H1 (cell line): ENCODE measurements at regions not wholly inside any gene's neighbourhood (a gene's known extent, or its start where the extent isn't known, plus 50 kb on each side); places are given as distances from the start of the nearest gene placed in this dataset.

Source experiments
- CTCF ChIA-PET: fragments of 300-600 bp; sonication (Branson Sonifier 250); formaldehyde crosslinking; loops from one replicate; lab custom pipeline; 2021; ENCODE audit not compliant: partially characterized antibody; lab: Charles Lee
- POLR2A ChIA-PET: fragments of 300-600 bp; sonication (Branson Sonifier 250); formaldehyde crosslinking; loops from one replicate; lab custom pipeline; 2021; ENCODE audit warnings: inconsistent platforms; ENCODE audit not compliant: partially characterized antibody; lab: Charles Lee
- DNase-seq, 2 experiments: peaks; one replicate each; pipeline versions ENCODE4 v3.0.0 to v3.0.0-alpha.2; 2010 to 2022; ENCODE audit warnings: low spot score in 2 of 2, low read depth in 1 of 2, mixed read lengths in 1 of 2
- FAIRE-seq: peaks from 2 replicates; lab custom pipeline; 2011; peaks lifted over from hg19 to GRCh38; lab: Jason Lieb, UNC
- H2AFZ ChIP-seq: 2 replicates; pipeline ENCODE4 v1.8.1; 2012; ENCODE audit warnings: low read length, inconsistent platforms
- H2AK5ac ChIP-seq: 2 replicates; pipeline ENCODE4 v1.6.1; 2013; ENCODE audit warnings: low read depth, low read length
- H2BK120ac ChIP-seq: replicated peaks from 2 replicates; pipeline ENCODE3; 2013; ENCODE audit warnings: low read depth, low read length, inconsistent platforms
- H2BK12ac ChIP-seq: 2 replicates; pipeline ENCODE4 v1.6.1; 2013; ENCODE audit warnings: low read depth, low read length
- H2BK15ac ChIP-seq: 2 replicates; pipeline ENCODE4 v1.6.1; 2013; ENCODE audit warnings: low read length
- H2BK20ac ChIP-seq: 2 replicates; pipeline ENCODE4 v1.6.1; 2013; ENCODE audit warnings: low read length
- H2BK5ac ChIP-seq: 2 replicates; pipeline ENCODE4 v1.6.1; 2013; ENCODE audit warnings: low read depth, low read length
- H3K14ac ChIP-seq: 2 replicates; pipeline ENCODE4 v1.6.1; 2013; ENCODE audit warnings: inconsistent platforms; ENCODE audit not compliant: insufficient read length
- H3K18ac ChIP-seq: 2 replicates; pipeline ENCODE4 v1.6.1; 2013; ENCODE audit warnings: low read length; ENCODE audit errors: extremely low read depth
- H3K23ac ChIP-seq: 2 replicates; pipeline ENCODE4 v1.6.1; 2013; ENCODE audit warnings: inconsistent platforms; ENCODE audit not compliant: insufficient read length
- H3K23me2 ChIP-seq: 2 replicates; pipeline ENCODE4 v1.6.1; 2013; ENCODE audit warnings: low read depth, low read length
- H3K27ac ChIP-seq: 2 replicates; pipeline ENCODE4 v1.6.1; 2011; ENCODE audit warnings: low read depth, low read length, inconsistent platforms
- H3K27me3 ChIP-seq, 4 experiments: replicated peaks in 1 of 4; 1 replicate in 1 of 4; 2 replicates in 3 of 4; pipeline versions ENCODE4 v1.6.1 to v1.8.1; 2011 to 2013; ENCODE audit warnings: low read length in 3 of 4, mild to moderate bottlenecking in 3 of 4, inconsistent platforms in 2 of 4, mixed read lengths in 2 of 4, moderate library complexity in 1 of 4; ENCODE audit not compliant: control insufficient read depth in 3 of 4, insufficient read depth in 3 of 4; ENCODE audit errors: extremely low read depth in 1 of 4
- H3K36me3 ChIP-seq, 4 experiments: 2 replicates each; pipeline versions ENCODE4 v1.6.1 to v1.8.1; 2011 to 2013; ENCODE audit warnings: mild to moderate bottlenecking in 4 of 4, low read length in 3 of 4, moderate library complexity in 2 of 4, control low read depth in 1 of 4, inconsistent platforms in 1 of 4; ENCODE audit not compliant: insufficient read depth in 4 of 4, control insufficient read depth in 2 of 4
- H3K4ac ChIP-seq: replicated peaks from 2 replicates; pipeline ENCODE3; 2013; ENCODE audit warnings: low read length, low read depth, mixed read lengths, inconsistent platforms; ENCODE audit not compliant: insufficient read length
- H3K4me1 ChIP-seq, 4 experiments: replicated peaks in 1 of 4; 1 replicate in 1 of 4; 2 replicates in 3 of 4; pipeline versions ENCODE4 v1.6.1 to v1.8.1; 2011 to 2013; ENCODE audit warnings: low read length in 3 of 4, inconsistent platforms in 2 of 4, mixed read lengths in 1 of 4; ENCODE audit not compliant: insufficient read depth in 4 of 4, control insufficient read depth in 3 of 4
- H3K4me2 ChIP-seq, 2 experiments: 2 replicates each; pipeline versions ENCODE4 v1.6.1 to v1.8.1; 2011 to 2013; ENCODE audit warnings: low read depth in 2 of 2, low read length in 2 of 2, control low read depth in 1 of 2, inconsistent platforms in 1 of 2, mild to moderate bottlenecking in 1 of 2; ENCODE audit not compliant: insufficient read depth in 1 of 2
- H3K4me3 ChIP-seq, 4 experiments: fragments of 200-600, 300-600 bp in 1 of 4; sonication (generic), shearing (Covaris generic), sonication (Bioruptor Twin) in 1 of 4; 2 replicates each; pipeline versions ENCODE4 v1.5.1 to v1.8.1; 2011 to 2016; ENCODE audit warnings: low read length in 4 of 4, low read depth in 3 of 4, control low read depth in 2 of 4, inconsistent platforms in 2 of 4, mild to moderate bottlenecking in 2 of 4, mixed read lengths in 1 of 4, moderate library complexity in 1 of 4; ENCODE audit not compliant: insufficient read depth in 2 of 4; ENCODE audit errors: extremely low read depth in 1 of 4
- H3K56ac ChIP-seq: replicated peaks from 2 replicates; pipeline ENCODE3; 2013; ENCODE audit warnings: low read depth, mild to moderate bottlenecking, mixed read lengths, low read length, inconsistent platforms; ENCODE audit not compliant: insufficient read length
- H3K79me1 ChIP-seq: 2 replicates; pipeline ENCODE4 v1.6.1; 2013; ENCODE audit warnings: low read depth, low read length, control low read depth
- H3K79me2 ChIP-seq, 2 experiments: 2 replicates each; pipeline versions ENCODE4 v1.6.1 to v1.8.1; 2012 to 2013; ENCODE audit warnings: low read length in 2 of 2, mild to moderate bottlenecking in 2 of 2, inconsistent platforms in 1 of 2; ENCODE audit not compliant: insufficient read depth in 2 of 2, control insufficient read depth in 1 of 2
- H3K9ac ChIP-seq, 4 experiments: replicated peaks in 1 of 4; 1 replicate in 1 of 4; 2 replicates in 3 of 4; pipeline versions ENCODE4 v1.6.1 to v1.8.1; 2011 to 2013; ENCODE audit warnings: low read depth in 3 of 4, low read length in 3 of 4, control low read depth in 2 of 4, mild to moderate bottlenecking in 2 of 4, moderate library complexity in 2 of 4, inconsistent platforms in 1 of 4; ENCODE audit errors: extremely low read depth in 1 of 4
- H3K9me3 ChIP-seq, 2 experiments: 2 replicates each; pipeline versions ENCODE4 v1.6.1 to v1.8.1; 2012 to 2013; ENCODE audit warnings: mild to moderate bottlenecking in 2 of 2, moderate library complexity in 2 of 2, control low read depth in 1 of 2, inconsistent platforms in 1 of 2, low read depth in 1 of 2, low read length in 1 of 2, mixed read lengths in 1 of 2; ENCODE audit not compliant: insufficient read depth in 2 of 2
- H4K20me1 ChIP-seq, 2 experiments: replicated peaks in 1 of 2; 2 replicates each; pipeline versions ENCODE3 to v1.8.1; 2011 to 2013; ENCODE audit warnings: inconsistent platforms in 2 of 2, low read length in 2 of 2, mild to moderate bottlenecking in 1 of 2; ENCODE audit not compliant: insufficient read depth in 2 of 2, control insufficient read depth in 1 of 2
- H4K5ac ChIP-seq: 2 replicates; pipeline ENCODE4 v1.6.1; 2013; ENCODE audit warnings: low read length, low read depth, mixed read lengths, inconsistent platforms; ENCODE audit not compliant: insufficient read length
- H4K8ac ChIP-seq: 2 replicates; pipeline ENCODE4 v1.8.0; 2013; ENCODE audit warnings: mild to moderate bottlenecking, moderate library complexity, low read length, inconsistent platforms; ENCODE audit not compliant: insufficient read depth; ENCODE audit errors: extremely low read depth
- H4K91ac ChIP-seq: replicated peaks from 2 replicates; pipeline ENCODE3; 2013; ENCODE audit warnings: low read length, mixed read lengths, inconsistent platforms; ENCODE audit not compliant: insufficient read length
- ATF3 ChIP-seq: IDR thresholded peaks from 2 replicates; pipeline ENCODE4 v1.6.1; 2011; ENCODE audit warnings: low read depth, mild to moderate bottlenecking, low read length; ENCODE audit not compliant: insufficient read depth
- BACH1 ChIP-seq: IDR thresholded peaks from 2 replicates; pipeline ENCODE4 v1.6.1; 2012; ENCODE audit warnings: low read length, improper control_type of control experiment
- BRCA1 ChIP-seq: IDR thresholded peaks from 2 replicates; pipeline ENCODE4 v1.6.1; 2012; ENCODE audit warnings: low read depth, low read length, improper control_type of control experiment
- CREB1 ChIP-seq: IDR thresholded peaks from 2 replicates; pipeline ENCODE4 v1.6.1; 2012; ENCODE audit warnings: inconsistent platforms
- EZH2 ChIP-seq: fragments of 200-600 bp; sonication (generic); IDR thresholded peaks from 2 replicates; pipeline ENCODE4 v1.7.1; 2012; ENCODE audit warnings: low read depth, mild to moderate bottlenecking, moderate library complexity, low read length, inconsistent platforms; ENCODE audit not compliant: severe bottlenecking
- JUND ChIP-seq: IDR thresholded peaks from 2 replicates; pipeline ENCODE4 v1.6.1; 2011; ENCODE audit warnings: mild to moderate bottlenecking, improper control_type of control experiment, low read length
- KDM1A ChIP-seq: fragments of 200-600, 300-600 bp; sonication (generic); IDR thresholded peaks from 2 replicates; pipeline ENCODE4 v1.7.1; 2016; ENCODE audit warnings: mild to moderate bottlenecking, low read length, borderline replicate concordance
- PHF8 ChIP-seq: fragments of 200-600 bp; sonication (generic); conservative IDR thresholded peaks from 2 replicates; pipeline ENCODE4 v1.7.1; 2012; ENCODE audit warnings: low read depth, mild to moderate bottlenecking, inconsistent platforms, low read length, moderate library complexity
- POLR2AphosphoS5 ChIP-seq: IDR thresholded peaks from 2 replicates; pipeline ENCODE4 v1.6.1; 2011; ENCODE audit warnings: low read depth, low read length
- RXRA ChIP-seq: IDR thresholded peaks from 2 replicates; pipeline ENCODE4 v1.6.1; 2011; ENCODE audit warnings: low read depth, mild to moderate bottlenecking, low read length, moderate library complexity; ENCODE audit not compliant: insufficient read depth
- SAP30 ChIP-seq: fragments of 300-600 bp; sonication (generic); IDR thresholded peaks from 2 replicates; pipeline ENCODE4 v1.7.1; 2012; ENCODE audit warnings: low read length, moderate library complexity, mild to moderate bottlenecking, inconsistent platforms; ENCODE audit not compliant: insufficient read depth, insufficient replicate concordance
- SIRT6 ChIP-seq: IDR thresholded peaks from one replicate; pipeline ENCODE4 v1.7.1; 2012; ENCODE audit warnings: low read length, inconsistent platforms
- SIX5 ChIP-seq: IDR thresholded peaks from 2 replicates; pipeline ENCODE4 v1.6.1; 2011; ENCODE audit warnings: mild to moderate bottlenecking, low read depth, low read length
- SP4 ChIP-seq: IDR thresholded peaks from 2 replicates; pipeline ENCODE4 v1.6.1; 2012; ENCODE audit warnings: low read length, inconsistent platforms
- USF2 ChIP-seq: IDR thresholded peaks from 2 replicates; pipeline ENCODE4 v1.6.1; 2011; ENCODE audit warnings: low read length, improper control_type of control experiment
- WGBS, 2 experiments: shearing (Covaris generic) in 1 of 2; methylation state at CpG; one replicate each; pipeline versions ENCODE4 v1.1.6 to v1.1.7; 2013 to 2015; ENCODE audit warnings: low lambda C conversion rate in 2 of 2, mixed read lengths in 2 of 2, inconsistent platforms in 1 of 2, low coverage in 1 of 2, missing lambda C conversion rate in 1 of 2; ENCODE audit not compliant: insufficient replicate concordance in 2 of 2, insufficient coverage in 1 of 2, insufficient read length in 1 of 2; ENCODE audit errors: extremely low coverage in 1 of 2, missing lambda C conversion rate in 1 of 2; 5-methylcytosine and 5-hydroxymethylcytosine counted together

- no peak overlapping the region for H2AK5ac ChIP-seq
- DNase-seq: no peak
- H4K5ac ChIP-seq: no peak overlapping the region
- no peak overlapping the region for H3K56ac ChIP-seq
- H3K9me3 ChIP-seq: no peaks in the 10 kb centered on the region
- no peak overlapping the region for H4K8ac ChIP-seq
- no peak overlapping the region for H3K23ac ChIP-seq
- no peak overlapping the region for H3K9ac ChIP-seq
- no peaks in the 10 kb centered on the region for H3K27me3 ChIP-seq
- no peak overlapping the region for H3K27ac ChIP-seq
- H3K79me1 ChIP-seq: no peaks in the 10 kb centered on the region
- no peak overlapping the region for H2BK5ac ChIP-seq
- WGBS, 2 experiments: 98% methylated on average over 2 of the region's 2 CpGs; no CpG with 5 or more reads in 1 of the 2 experiments
- H2BK20ac ChIP-seq: no peak overlapping the region
- H2BK15ac ChIP-seq: no peak overlapping the region
- no peak overlapping the region for H3K4ac ChIP-seq
- ChIA-PET CTCF (no interaction called here), POLR2A (no interaction called here)
- H3K36me3 ChIP-seq: no peaks in the 10 kb centered on the region
- no peak overlapping the region for H4K91ac ChIP-seq
- H3K4me3 ChIP-seq: no peak overlapping the region
- H3K23me2 ChIP-seq: no peaks in the 10 kb centered on the region
- H3K79me2 ChIP-seq: no peaks in the 10 kb centered on the region
- no peak for FAIRE-seq
- H3K4me1 ChIP-seq: no peaks in the 10 kb centered on the region
- no peaks in the 10 kb centered on the region for H4K20me1 ChIP-seq
- no peak overlapping the region for H2AFZ ChIP-seq
- H3K14ac ChIP-seq: no peak overlapping the region
- H2BK12ac ChIP-seq: no peak overlapping the region
- no peak overlapping the region for H3K18ac ChIP-seq
- H3K4me2 ChIP-seq: no peak overlapping the region
- no peak overlapping the region for H2BK120ac ChIP-seq
- TF ChIP-seq KDM1A: no peak
- no peak for TF ChIP-seq SAP30
- TF ChIP-seq SIRT6: no peak
- TF ChIP-seq SP4: no peak
- no peak for TF ChIP-seq JUND
- TF ChIP-seq RXRA: no peak
- no peak for TF ChIP-seq SIX5
- no peak for TF ChIP-seq BRCA1
- no peak for TF ChIP-seq USF2
- no peak for TF ChIP-seq ATF3
- no peak for TF ChIP-seq POLR2AphosphoS5
- TF ChIP-seq CREB1: no peak
- TF ChIP-seq PHF8: no peak
- no peak for TF ChIP-seq EZH2
- TF ChIP-seq BACH1: no peak
These were observed 318.2 kb downstream of the ADCYAP1 start for GRCh38 chr18:1222880-1223279.
